Duodenal mucosa (tissue), 2 donors: ENCODE measurements at regions not wholly inside any gene's neighbourhood (a gene's known extent, or its start where the extent isn't known, plus 50 kb on each side); places are given as distances from the start of the nearest gene placed in this dataset.

ENCODE experiments used
- H3K27ac ChIP-seq: one replicate; pipeline ENCODE4 v1.7.0; 2013; ENCODE audit warnings: low read depth, low read length
- H3K27me3 ChIP-seq, 2 donors: one replicate each; pipeline ENCODE4 v1.7.0; 2013; ENCODE audit warnings: low read length in 2 of 2, control low read depth in 1 of 2; ENCODE audit not compliant: insufficient read depth in 2 of 2, control insufficient read depth in 1 of 2
- H3K36me3 ChIP-seq, 2 donors: one replicate each; pipeline ENCODE4 v1.7.0; 2013; ENCODE audit warnings: low read length in 2 of 2, control low read depth in 1 of 2; ENCODE audit not compliant: insufficient read depth in 2 of 2, control insufficient read depth in 1 of 2
- H3K4me1 ChIP-seq, 2 donors: one replicate each; pipeline ENCODE4 v1.7.0; 2013; ENCODE audit warnings: low read length in 2 of 2, control low read depth in 1 of 2; ENCODE audit not compliant: insufficient read depth in 2 of 2, control insufficient read depth in 1 of 2
- H3K4me3 ChIP-seq, 2 donors: one replicate each; pipeline ENCODE4 v1.7.0; 2013; ENCODE audit warnings: low read length in 2 of 2, low read depth in 1 of 2
- H3K9ac ChIP-seq, 2 donors: one replicate each; pipeline ENCODE4 v1.7.0; 2013; ENCODE audit warnings: low read length in 2 of 2, low read depth in 1 of 2
- H3K9me3 ChIP-seq, 2 donors: one replicate each; pipeline ENCODE4 v1.7.0; 2013; ENCODE audit warnings: low read length in 2 of 2, control low read depth in 1 of 2; ENCODE audit not compliant: control insufficient read depth in 1 of 2

GRCh38 chr2:128751746-128752145, 433.1 kb upstream of the HS6ST1 start:
- H3K36me3 ChIP-seq: no peaks in the 10 kb centered on the region
- no peaks in the 10 kb centered on the region for H3K27me3 ChIP-seq
- H3K4me3 ChIP-seq: no peak overlapping the region
- H3K9ac ChIP-seq: no peak overlapping the region
- no peaks in the 10 kb centered on the region for H3K9me3 ChIP-seq
- H3K27ac ChIP-seq: no peak overlapping the region
- peaks cover 0 to 6% of the 10 kb centered on the region in 2 donors for H3K4me1 ChIP-seq

GRCh38 chr2:128752691-128753263, 434.1 kb upstream of the HS6ST1 start:
- Histone ChIP-seq H3K4me1 (peaks cover 0 to 6% of the 10 kb centered on the region in 2 donors), H3K36me3 (no peaks in the 10 kb centered on the region), H3K9me3 (no peaks in the 10 kb centered on the region), H3K4me3 (no peak overlapping the region), H3K9ac (no peak overlapping the region), H3K27me3 (no peaks in the 10 kb centered on the region), H3K27ac (no peak overlapping the region)

- no peaks in the 10 kb centered on the region for H3K27me3 ChIP-seq
- H3K36me3 ChIP-seq: no peaks in the 10 kb centered on the region
- no peak overlapping the region for H3K4me3 ChIP-seq
- peaks cover 0 to 6% of the 10 kb centered on the region in 2 donors for H3K4me1 ChIP-seq
- no peaks in the 10 kb centered on the region for H3K9me3 ChIP-seq
- H3K9ac ChIP-seq: no peak overlapping the region
- H3K27ac ChIP-seq: no peak overlapping the region
Measured at GRCh38 chr2:128753321-128753720, 434.7 kb upstream of the HS6ST1 start.

- Histone ChIP-seq H3K27ac (no peak overlapping the region), H3K4me3 (no peak overlapping the region), H3K9ac (no peak overlapping the region), H3K27me3 (no peaks in the 10 kb centered on the region), H3K36me3 (no peaks in the 10 kb centered on the region), H3K4me1 (peaks cover 0 to 6% of the 10 kb centered on the region in 2 donors), H3K9me3 (no peaks in the 10 kb centered on the region)
Measured at GRCh38 chr2:128753800-128754199, 435.1 kb upstream of the HS6ST1 start.

- Histone ChIP-seq H3K27ac (no peak overlapping the region), H3K4me1 (peaks cover 0 to 6% of the 10 kb centered on the region in 2 donors), H3K36me3 (no peaks in the 10 kb centered on the region), H3K9me3 (no peaks in the 10 kb centered on the region), H3K27me3 (no peaks in the 10 kb centered on the region), H3K9ac (no peak overlapping the region), H3K4me3 (no peak overlapping the region)
Measured at GRCh38 chr2:128754246-128754724, 435.6 kb upstream of the HS6ST1 start.

- Histone ChIP-seq H3K4me3 (no peak overlapping the region), H3K27me3 (no peaks in the 10 kb centered on the region), H3K9ac (no peak overlapping the region), H3K27ac (no peak overlapping the region), H3K36me3 (no peaks in the 10 kb centered on the region), H3K4me1 (peaks cover 0 to 6% of the 10 kb centered on the region in 2 donors), H3K9me3 (no peaks in the 10 kb centered on the region)
Measured at GRCh38 chr2:128755695-128756364, 437.2 kb upstream of the HS6ST1 start.

- Histone ChIP-seq H3K27me3 (no peaks in the 10 kb centered on the region), H3K9ac (no peak overlapping the region), H3K4me1 (peaks cover 0 to 6% of the 10 kb centered on the region in 2 donors), H3K27ac (no peak overlapping the region), H3K36me3 (no peaks in the 10 kb centered on the region), H3K9me3 (no peaks in the 10 kb centered on the region), H3K4me3 (no peak overlapping the region)
Measured at GRCh38 chr2:128756365-128756717, 437.7 kb upstream of the HS6ST1 start.

GRCh38 chr2:128765811-128766210, 447.1 kb upstream of the HS6ST1 start:
- no peak overlapping the region for H3K27ac ChIP-seq
- no peak overlapping the region for H3K9ac ChIP-seq
- H3K9me3 ChIP-seq: no peaks in the 10 kb centered on the region
- H3K27me3 ChIP-seq: no peaks in the 10 kb centered on the region
- no peaks in the 10 kb centered on the region for H3K36me3 ChIP-seq
- H3K4me1 ChIP-seq: no peaks in the 10 kb centered on the region
- H3K4me3 ChIP-seq: no peak overlapping the region

GRCh38 chr2:128768041-128768440, 449.4 kb upstream of the HS6ST1 start:
- Histone ChIP-seq H3K36me3 (no peaks in the 10 kb centered on the region), H3K9me3 (no peaks in the 10 kb centered on the region), H3K4me3 (no peak overlapping the region), H3K9ac (no peak overlapping the region), H3K27ac (no peak overlapping the region), H3K4me1 (no peaks in the 10 kb centered on the region), H3K27me3 (no peaks in the 10 kb centered on the region)

GRCh38 chr2:128769457-128770142, 450.9 kb upstream of the HS6ST1 start:
- Histone ChIP-seq H3K36me3 (peaks cover 0 to 3% of the 10 kb centered on the region in 2 donors), H3K9me3 (no peaks in the 10 kb centered on the region), H3K4me3 (no peak overlapping the region), H3K9ac (no peak overlapping the region), H3K27me3 (no peaks in the 10 kb centered on the region), H3K27ac (no peak overlapping the region), H3K4me1 (no peaks in the 10 kb centered on the region)
